ENCODE measurements at regions not wholly inside any gene's neighbourhood (a gene's known extent, or its start where the extent isn't known, plus 50 kb on each side); places are given as distances from the start of the nearest gene placed in this dataset.

DNA sequence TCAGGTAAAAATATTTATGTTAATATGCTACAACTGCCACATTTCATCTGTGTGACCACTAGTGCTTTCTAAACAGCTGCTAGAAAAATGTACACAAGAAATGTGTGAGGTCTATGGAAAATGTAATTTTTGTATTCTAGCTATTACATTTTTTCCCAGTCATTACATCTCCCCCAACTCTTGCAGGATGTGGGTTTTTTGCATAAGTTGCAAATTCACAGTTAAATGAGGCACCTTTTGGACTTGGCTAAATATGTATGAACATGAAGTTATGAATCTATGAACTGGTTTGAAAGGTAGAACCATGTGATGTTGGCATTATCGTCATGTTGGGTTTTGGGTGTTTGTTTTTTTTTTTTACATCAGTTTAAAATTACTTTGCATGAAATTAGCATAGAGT lies 590.4 kb upstream of the WWC1 start:
- dilution Hi-C loops (cut with MboI; ENCODE audit: extremely low pct_ligation_motif_present, low sequenced_read_pairs) (no loop called here), intact Hi-C loops (cut with micrococcal nuclease) (no loop called here)
- ChIA-PET CTCF (no interaction called here), POLR2A (no interaction called here)
- Histone ChIP-seq H3K4me3 (replicated peaks in 1 of 3; ENCODE audit: insufficient read depth in 1 of 3, low read depth in 1 of 3, low read length in 3 of 3) (no peak overlapping the region), H4K20me1 (replicated peaks; ENCODE audit: control insufficient read depth, extremely low read depth, insufficient read depth, low read length) (no peaks in the 10 kb centered on the region), H3K4me2 (ENCODE audit: insufficient read depth, low read length) (no peak overlapping the region), H2AFZ (ENCODE audit: low read depth, low read length) (no peak overlapping the region), H3K9me1 (replicated peaks; ENCODE audit: control insufficient read depth, extremely low read depth, insufficient read depth, low read length) (no peaks in the 10 kb centered on the region), H3K79me2 (ENCODE audit: control insufficient read depth, insufficient read depth, low read length) (no peaks in the 10 kb centered on the region), H3K27ac (ENCODE audit: insufficient read depth, low read depth, low read length) (no peak overlapping the region), H3K27me3 (ENCODE audit: control insufficient read depth in 2 of 2, insufficient read depth in 2 of 2, low read length in 2 of 2) (no peaks in the 10 kb centered on the region), H3K9me3 (replicated peaks; ENCODE audit: control insufficient read depth, insufficient read depth, low read length) (no peaks in the 10 kb centered on the region), H3K36me3 (ENCODE audit: control insufficient read depth in 2 of 2, extremely low read depth in 1 of 2, insufficient read depth in 2 of 2, low read length in 2 of 2) (no peaks in the 10 kb centered on the region), H3K4me1 (ENCODE audit: control insufficient read depth, extremely low read depth, insufficient read depth, low read length) (no peaks in the 10 kb centered on the region), H3K9ac (replicated peaks; ENCODE audit: extremely low read depth, insufficient read depth, low read length) (no peak overlapping the region)
- FAIRE-seq (no peak), DNase-seq (ENCODE audit: low read depth, low spot score) (no peak)
- TF ChIP-seq JUN (IDR thresholded peaks at IDR 0.05; ENCODE audit: borderline replicate concordance, insufficient read depth, insufficient read length, low read depth) (no peak), POLR2A (IDR thresholded peaks at IDR 0.05; ENCODE audit: low read depth, low read length) (no peak), FOS (IDR thresholded peaks at IDR 0.05; ENCODE audit: borderline replicate concordance, insufficient read depth, low read length) (no peak)
- TF ChIP-seq, protein P1, sequence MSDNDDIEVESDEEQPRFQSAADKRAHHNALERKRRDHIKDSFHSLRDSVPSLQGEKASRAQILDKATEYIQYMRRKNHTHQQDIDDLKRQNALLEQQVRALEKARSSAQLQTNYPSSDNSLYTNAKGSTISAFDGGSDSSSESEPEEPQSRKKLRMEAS (IDR thresholded peaks at IDR 0.05; ENCODE audit: insufficient read depth, insufficient read length) = no peak
- BruUV-seq (replicated peaks) = no TSS peak

DNA sequence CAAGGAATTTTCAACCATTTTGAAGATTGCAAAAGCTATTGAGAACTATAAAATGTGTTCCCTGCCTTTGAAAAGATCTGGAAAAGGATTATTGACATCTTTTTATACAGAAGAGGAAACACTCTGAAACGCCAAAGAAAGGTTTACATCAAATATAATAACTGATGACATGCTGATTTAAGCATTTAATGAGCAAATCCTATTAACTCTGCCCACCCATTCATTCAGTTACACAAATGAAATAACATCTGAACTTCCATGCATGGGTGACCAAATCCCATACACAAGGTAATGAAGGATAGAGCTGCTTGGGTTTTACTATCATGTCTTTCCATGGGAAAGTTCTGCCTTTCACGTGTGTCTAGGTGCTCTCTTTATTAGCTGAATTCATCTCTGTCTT lies 589.4 kb upstream of the WWC1 start:
- BruUV-seq (replicated peaks) = no TSS peak
- Histone ChIP-seq H3K4me1 (ENCODE audit: control insufficient read depth, extremely low read depth, insufficient read depth, low read length) (no peaks in the 10 kb centered on the region), H3K9ac (replicated peaks; ENCODE audit: extremely low read depth, insufficient read depth, low read length) (no peak overlapping the region), H3K9me1 (replicated peaks; ENCODE audit: control insufficient read depth, extremely low read depth, insufficient read depth, low read length) (no peaks in the 10 kb centered on the region), H3K9me3 (replicated peaks; ENCODE audit: control insufficient read depth, insufficient read depth, low read length) (no peaks in the 10 kb centered on the region), H3K36me3 (ENCODE audit: control insufficient read depth in 2 of 2, extremely low read depth in 1 of 2, insufficient read depth in 2 of 2, low read length in 2 of 2) (no peaks in the 10 kb centered on the region), H3K27me3 (ENCODE audit: control insufficient read depth in 2 of 2, insufficient read depth in 2 of 2, low read length in 2 of 2) (no peaks in the 10 kb centered on the region), H4K20me1 (replicated peaks; ENCODE audit: control insufficient read depth, extremely low read depth, insufficient read depth, low read length) (no peaks in the 10 kb centered on the region), H3K4me3 (replicated peaks in 1 of 3; ENCODE audit: insufficient read depth in 1 of 3, low read depth in 1 of 3, low read length in 3 of 3) (no peak overlapping the region), H3K27ac (ENCODE audit: insufficient read depth, low read depth, low read length) (no peak overlapping the region), H2AFZ (ENCODE audit: low read depth, low read length) (no peak overlapping the region), H3K4me2 (ENCODE audit: insufficient read depth, low read length) (no peak overlapping the region), H3K79me2 (ENCODE audit: control insufficient read depth, insufficient read depth, low read length) (no peaks in the 10 kb centered on the region)
- TF ChIP-seq FOS (IDR thresholded peaks at IDR 0.05; ENCODE audit: borderline replicate concordance, insufficient read depth, low read length) = no peak
- intact Hi-C loops (cut with micrococcal nuclease) (no loop called here), dilution Hi-C loops (cut with MboI; ENCODE audit: extremely low pct_ligation_motif_present, low sequenced_read_pairs) (no loop called here)
- POLR2A ChIA-PET = no interaction called here
- no peak for DNase-seq (ENCODE audit: low read depth, low spot score)
- CTCF ChIA-PET = no interaction called here
- no peak for FAIRE-seq

Data from endothelial cell of umbilical vein (primary cell).